GM18870 (cell line): ENCODE measurements at regions not wholly inside any gene's neighbourhood (a gene's known extent, or its start where the extent isn't known, plus 50 kb on each side); places are given as distances from the start of the nearest gene placed in this dataset.

Source experiments
- ATAC-seq: cut with Tn5 transposase; IDR thresholded peaks from one replicate; pipeline ENCODE4 v1.9.1; 2021; ENCODE audit warnings: moderate library complexity; ENCODE audit not compliant: unreplicated experiment

- no peak for ATAC-seq
Measured at GRCh38 chr11:115564851-115565250, 60.6 kb upstream of the CADM1 start.

GRCh38 chr11:115561116-115561515 is 56.9 kb upstream of the CADM1 start:
- ATAC-seq = no peak

GRCh38 chr11:115558635-115559034 is 54.4 kb upstream of the CADM1 start:
- ATAC-seq = no peak

- ATAC-seq = no peak
Measured at GRCh38 chr11:115557681-115558080, 53.5 kb upstream of the CADM1 start.

GRCh38 chr11:115556984-115557383 is 52.8 kb upstream of the CADM1 start:
- ATAC-seq = no peak

- ATAC-seq = no peak
Measured at GRCh38 chr11:115555336-115556090, 51.3 kb upstream of the CADM1 start.
